ENCODE measurements at regions not wholly inside any gene's neighbourhood (a gene's known extent, or its start where the extent isn't known, plus 50 kb on each side); places are given as distances from the start of the nearest gene placed in this dataset.

GRCh38 chr16:55273959-55274358 is 50.0 kb upstream of the IRX6 start:
- FAIRE-seq: no peak
- no peak overlapping the region for H3K27ac ChIP-seq (ENCODE audit: low read depth, low read length)
- no peak overlapping the region for H3K27ac Mint-ChIP-seq (ENCODE audit: unreplicated experiment)
- H3K4me1 ChIP-seq (ENCODE audit: insufficient read depth, low read length): no peaks in the 10 kb centered on the region
- H2AFZ ChIP-seq (ENCODE audit: low read depth, low read length): no peak overlapping the region
- peaks cover 31% of the 10 kb centered on the region for H3K27me3 Mint-ChIP-seq (ENCODE audit: low read depth, unreplicated experiment)
- H3K9me3 Mint-ChIP-seq (ENCODE audit: unreplicated experiment): no peaks in the 10 kb centered on the region
- no peaks in the 10 kb centered on the region for H3K36me3 ChIP-seq (ENCODE audit: insufficient read depth, low read length)
- H3K36me3 Mint-ChIP-seq (ENCODE audit: low read depth, unreplicated experiment): no peaks in the 10 kb centered on the region
- no peak for DNase-seq (ENCODE audit: low read depth)
- no peak for TF ChIP-seq CTCF (IDR thresholded peaks at IDR 0.05; ENCODE audit: insufficient read depth, low read depth, low read length)
- no peak for TF ChIP-seq EZH2 (IDR thresholded peaks at IDR 0.05; ENCODE audit: insufficient read depth, low read length)
- H3K27me3 ChIP-seq (ENCODE audit: insufficient read depth, low read length): no peaks in the 10 kb centered on the region
- H3K9ac ChIP-seq (ENCODE audit: low read length): no peak overlapping the region
- H3K4me3 ChIP-seq (ENCODE audit: insufficient read depth, low read depth, low read length): no peak overlapping the region
- H3K4me1 Mint-ChIP-seq (ENCODE audit: low read depth, unreplicated experiment): no peaks in the 10 kb centered on the region
- no peak overlapping the region for H3K4me3 Mint-ChIP-seq (ENCODE audit: unreplicated experiment)
- no peaks in the 10 kb centered on the region for H3K9me3 ChIP-seq (ENCODE audit: insufficient read depth, low read depth, low read length)
- H3K79me2 ChIP-seq (ENCODE audit: insufficient read depth, low read length): no peaks in the 10 kb centered on the region
- no peaks in the 10 kb centered on the region for H4K20me1 ChIP-seq (ENCODE audit: insufficient read depth, low read length)
- H3K4me2 ChIP-seq (ENCODE audit: low read length): no peak overlapping the region
